ENCODE measurements at regions not wholly inside any gene's neighbourhood (a gene's known extent, or its start where the extent isn't known, plus 50 kb on each side); places are given as distances from the start of the nearest gene placed in this dataset.

- Histone ChIP-seq H3K36me3 (ENCODE audit: control insufficient read depth, insufficient read depth, low read length) (no peaks in the 10 kb centered on the region), H3K27ac (ENCODE audit: low read depth, low read length) (no peak overlapping the region), H3K27me3 (ENCODE audit: control insufficient read depth, insufficient read depth, low read length) (no peaks in the 10 kb centered on the region), H3K9ac (ENCODE audit: low read length) (no peak overlapping the region), H3K4me3 (ENCODE audit: low read length) (no peak overlapping the region), H3K4me1 (ENCODE audit: control insufficient read depth, insufficient read depth, low read length) (no peaks in the 10 kb centered on the region)
Observed at GRCh38 chr5:35320029-35320428, 89.7 kb upstream of the PRLR start.

DNA sequence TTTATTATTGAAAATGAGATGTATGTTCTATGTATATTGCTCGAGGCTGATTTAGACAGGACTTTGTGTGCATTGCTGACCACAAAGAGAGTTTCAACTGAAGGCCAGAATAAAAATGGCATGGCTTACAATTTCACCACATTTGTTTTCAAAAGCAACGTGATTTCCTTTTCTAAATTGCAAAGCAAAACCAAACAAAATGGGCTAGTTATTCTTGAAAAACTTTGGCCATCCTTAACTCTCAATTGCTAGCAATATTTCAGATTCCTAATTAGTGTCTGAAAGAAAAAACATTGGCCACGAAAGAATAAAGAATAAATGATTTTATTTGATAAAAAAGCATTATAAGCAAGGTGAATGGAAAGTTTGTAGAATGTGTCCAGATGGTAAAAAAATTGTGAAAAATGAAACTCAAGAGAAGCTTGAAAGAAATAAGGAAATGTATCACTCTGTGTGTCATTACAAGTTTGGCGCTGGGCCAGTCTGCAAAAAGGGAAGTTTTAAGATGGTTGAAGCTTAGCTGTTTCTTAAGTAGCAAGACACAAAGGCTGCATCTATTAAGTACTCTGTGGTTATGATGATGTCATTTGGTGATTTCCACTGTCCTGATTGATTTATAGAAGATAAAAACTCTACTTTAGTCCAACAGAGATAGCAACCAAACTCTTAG, 89.2 kb upstream of the PRLR start:
- Histone ChIP-seq H3K4me1 (ENCODE audit: control insufficient read depth, insufficient read depth, low read length) (no peaks in the 10 kb centered on the region), H3K27me3 (ENCODE audit: control insufficient read depth, insufficient read depth, low read length) (no peaks in the 10 kb centered on the region), H3K9ac (ENCODE audit: low read length) (no peak overlapping the region), H3K4me3 (ENCODE audit: low read length) (no peak overlapping the region), H3K27ac (ENCODE audit: low read depth, low read length) (no peak overlapping the region), H3K36me3 (ENCODE audit: control insufficient read depth, insufficient read depth, low read length) (no peaks in the 10 kb centered on the region)

DNA sequence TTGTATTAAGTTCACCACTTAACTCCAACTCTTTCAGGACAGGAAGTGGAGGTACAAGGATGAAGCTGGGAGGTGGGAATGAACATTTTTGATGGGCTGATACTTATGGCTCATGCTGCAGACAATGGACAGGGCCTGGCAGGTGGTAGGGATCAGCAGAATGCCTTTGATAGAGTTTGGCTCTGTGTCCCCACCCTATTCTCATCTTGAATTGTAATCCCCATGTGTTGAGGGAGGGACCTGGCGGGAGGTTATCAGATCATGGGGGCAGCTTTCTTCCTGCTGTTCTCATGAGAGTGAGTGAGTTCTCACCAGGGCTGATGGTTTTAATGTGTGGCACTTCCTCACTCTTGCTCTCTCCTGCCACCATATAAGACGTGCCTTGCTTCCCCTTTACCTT, 87.3 kb upstream of the PRLR start:
- H3K9ac ChIP-seq (ENCODE audit: low read length), result no peak overlapping the region
- no peak overlapping the region for H3K27ac ChIP-seq (ENCODE audit: low read depth, low read length)
- no peak overlapping the region for H3K4me3 ChIP-seq (ENCODE audit: low read length)
- no peaks in the 10 kb centered on the region for H3K36me3 ChIP-seq (ENCODE audit: control insufficient read depth, insufficient read depth, low read length)
- no peaks in the 10 kb centered on the region for H3K4me1 ChIP-seq (ENCODE audit: control insufficient read depth, insufficient read depth, low read length)
- no peaks in the 10 kb centered on the region for H3K27me3 ChIP-seq (ENCODE audit: control insufficient read depth, insufficient read depth, low read length)

GRCh38 chr5:35316611-35317274, 86.5 kb upstream of the PRLR start:
- no peak overlapping the region for H3K9ac ChIP-seq (ENCODE audit: low read length)
- no peaks in the 10 kb centered on the region for H3K36me3 ChIP-seq (ENCODE audit: control insufficient read depth, insufficient read depth, low read length)
- no peak overlapping the region for H3K4me3 ChIP-seq (ENCODE audit: low read length)
- no peak overlapping the region for H3K27ac ChIP-seq (ENCODE audit: low read depth, low read length)
- no peaks in the 10 kb centered on the region for H3K27me3 ChIP-seq (ENCODE audit: control insufficient read depth, insufficient read depth, low read length)
- no peaks in the 10 kb centered on the region for H3K4me1 ChIP-seq (ENCODE audit: control insufficient read depth, insufficient read depth, low read length)

DNA sequence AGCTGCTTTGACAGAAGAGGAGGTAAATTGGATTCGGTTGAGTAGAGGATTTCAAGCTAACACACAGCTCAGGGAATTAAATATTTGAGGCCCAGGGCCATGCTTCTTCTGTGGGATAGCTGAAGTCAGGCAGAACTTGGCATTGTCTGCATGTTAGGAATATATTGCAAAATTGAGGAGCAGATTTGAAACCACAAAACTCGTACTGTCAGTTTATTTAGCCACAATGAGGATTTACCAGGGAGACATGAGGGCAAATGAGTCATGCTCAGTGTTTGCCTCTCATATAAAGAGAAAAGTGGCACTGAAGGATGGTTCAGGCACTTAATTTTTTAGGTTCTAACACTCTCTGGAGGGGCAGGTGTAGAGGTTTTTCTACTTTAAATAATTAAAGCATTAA, 83.0 kb upstream of the PRLR start:
- no peak overlapping the region for H3K4me3 ChIP-seq (ENCODE audit: low read length)
- no peaks in the 10 kb centered on the region for H3K27me3 ChIP-seq (ENCODE audit: control insufficient read depth, insufficient read depth, low read length)
- no peaks in the 10 kb centered on the region for H3K36me3 ChIP-seq (ENCODE audit: control insufficient read depth, insufficient read depth, low read length)
- no peaks in the 10 kb centered on the region for H3K4me1 ChIP-seq (ENCODE audit: control insufficient read depth, insufficient read depth, low read length)
- H3K27ac ChIP-seq (ENCODE audit: low read depth, low read length), result no peak overlapping the region
- no peak overlapping the region for H3K9ac ChIP-seq (ENCODE audit: low read length)

- Histone ChIP-seq H3K36me3 (ENCODE audit: control insufficient read depth, insufficient read depth, low read length) (no peaks in the 10 kb centered on the region), H3K27me3 (ENCODE audit: control insufficient read depth, insufficient read depth, low read length) (no peaks in the 10 kb centered on the region), H3K9ac (ENCODE audit: low read length) (no peak overlapping the region), H3K4me3 (ENCODE audit: low read length) (no peak overlapping the region), H3K4me1 (ENCODE audit: control insufficient read depth, insufficient read depth, low read length) (no peaks in the 10 kb centered on the region), H3K27ac (ENCODE audit: low read depth, low read length) (no peak overlapping the region)
Observed at GRCh38 chr5:35312267-35312666, 82.0 kb upstream of the PRLR start.

GRCh38 chr5:35309365-35310130, 79.3 kb upstream of the PRLR start:
- H3K27ac ChIP-seq (ENCODE audit: low read depth, low read length), result no peak overlapping the region
- H3K36me3 ChIP-seq (ENCODE audit: control insufficient read depth, insufficient read depth, low read length), result no peaks in the 10 kb centered on the region

GRCh38 chr5:35308421-35308820, 78.1 kb upstream of the PRLR start:
- H3K27ac ChIP-seq (ENCODE audit: low read depth, low read length), result no peak overlapping the region
- no peaks in the 10 kb centered on the region for H3K4me1 ChIP-seq (ENCODE audit: control insufficient read depth, insufficient read depth, low read length)
- H3K36me3 ChIP-seq (ENCODE audit: control insufficient read depth, insufficient read depth, low read length), result no peaks in the 10 kb centered on the region
- no peak overlapping the region for H3K9ac ChIP-seq (ENCODE audit: low read length)
- H3K4me3 ChIP-seq (ENCODE audit: low read length), result no peak overlapping the region
- H3K27me3 ChIP-seq (ENCODE audit: control insufficient read depth, insufficient read depth, low read length), result no peaks in the 10 kb centered on the region

More at GRCh38 chr5:35309365-35310130, 79.3 kb upstream of the PRLR start:
- Histone ChIP-seq H3K4me1 (ENCODE audit: control insufficient read depth, insufficient read depth, low read length) (no peaks in the 10 kb centered on the region), H3K4me3 (ENCODE audit: low read length) (no peak overlapping the region), H3K27me3 (ENCODE audit: control insufficient read depth, insufficient read depth, low read length) (no peaks in the 10 kb centered on the region), H3K9ac (ENCODE audit: low read length) (no peak overlapping the region)

GRCh38 chr5:35306716-35307365, 76.6 kb upstream of the PRLR start:
- Histone ChIP-seq H3K27me3 (ENCODE audit: control insufficient read depth, insufficient read depth, low read length) (no peaks in the 10 kb centered on the region), H3K4me1 (ENCODE audit: control insufficient read depth, insufficient read depth, low read length) (no peaks in the 10 kb centered on the region), H3K36me3 (ENCODE audit: control insufficient read depth, insufficient read depth, low read length) (no peaks in the 10 kb centered on the region), H3K9ac (ENCODE audit: low read length) (no peak overlapping the region), H3K4me3 (ENCODE audit: low read length) (no peak overlapping the region), H3K27ac (ENCODE audit: low read depth, low read length) (no peak overlapping the region)

GRCh38 chr5:35305336-35306020, 75.2 kb upstream of the PRLR start:
- Histone ChIP-seq H3K4me1 (ENCODE audit: control insufficient read depth, insufficient read depth, low read length) (no peaks in the 10 kb centered on the region), H3K9ac (ENCODE audit: low read length) (no peak overlapping the region), H3K27me3 (ENCODE audit: control insufficient read depth, insufficient read depth, low read length) (no peaks in the 10 kb centered on the region), H3K36me3 (ENCODE audit: control insufficient read depth, insufficient read depth, low read length) (no peaks in the 10 kb centered on the region), H3K27ac (ENCODE audit: low read depth, low read length) (no peak overlapping the region), H3K4me3 (ENCODE audit: low read length) (no peak overlapping the region)

DNA sequence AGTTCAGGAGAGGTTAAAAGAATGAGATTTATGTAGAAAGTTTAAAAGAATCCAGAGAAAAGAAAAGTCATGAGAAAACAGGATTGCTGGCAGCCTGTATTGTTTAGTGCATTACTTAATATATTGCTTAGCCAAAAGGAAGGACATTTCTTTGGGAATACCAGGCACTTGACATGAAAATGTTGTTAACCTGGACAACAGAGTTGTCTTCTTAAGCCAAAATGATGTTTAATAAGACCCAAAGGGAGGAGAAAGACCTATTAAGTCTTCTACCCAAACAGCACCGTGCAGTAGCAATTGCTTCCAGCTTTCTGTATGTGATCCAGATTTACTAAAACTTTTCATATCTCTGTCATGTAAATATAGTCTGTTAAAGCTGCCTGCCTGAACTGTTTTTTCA, 74.0 kb upstream of the PRLR start:
- no peak overlapping the region for H3K27ac ChIP-seq (ENCODE audit: low read depth, low read length)
- no peak overlapping the region for H3K4me3 ChIP-seq (ENCODE audit: low read length)
- H3K9ac ChIP-seq (ENCODE audit: low read length), result no peak overlapping the region
- no peaks in the 10 kb centered on the region for H3K27me3 ChIP-seq (ENCODE audit: control insufficient read depth, insufficient read depth, low read length)
- no peaks in the 10 kb centered on the region for H3K36me3 ChIP-seq (ENCODE audit: control insufficient read depth, insufficient read depth, low read length)
- no peaks in the 10 kb centered on the region for H3K4me1 ChIP-seq (ENCODE audit: control insufficient read depth, insufficient read depth, low read length)

GRCh38 chr5:35303152-35303551, 72.9 kb upstream of the PRLR start:
- Histone ChIP-seq H3K27ac (ENCODE audit: low read depth, low read length) (no peak overlapping the region), H3K4me1 (ENCODE audit: control insufficient read depth, insufficient read depth, low read length) (no peaks in the 10 kb centered on the region), H3K4me3 (ENCODE audit: low read length) (no peak overlapping the region)

More at GRCh38 chr5:35303152-35303551, 72.9 kb upstream of the PRLR start:
- Histone ChIP-seq H3K36me3 (ENCODE audit: control insufficient read depth, insufficient read depth, low read length) (no peaks in the 10 kb centered on the region), H3K27me3 (ENCODE audit: control insufficient read depth, insufficient read depth, low read length) (no peaks in the 10 kb centered on the region), H3K9ac (ENCODE audit: low read length) (no peak overlapping the region)
